Hippocampal formation (tissue), 2 donors: ENCODE measurements at regions not wholly inside any gene's neighbourhood (a gene's known extent, or its start where the extent isn't known, plus 50 kb on each side); places are given as distances from the start of the nearest gene placed in this dataset.
"Not testable (repeated sequence)": the region's sequence is repeated elsewhere in the genome, so short reads cannot be mapped to it uniquely, and the experiment has no call there.

ENCODE experiments used
- DNase-seq, 2 donors: peaks; one replicate each; lab custom pipeline; 2025; lab: John Stamatoyannopoulos, UW

DNA sequence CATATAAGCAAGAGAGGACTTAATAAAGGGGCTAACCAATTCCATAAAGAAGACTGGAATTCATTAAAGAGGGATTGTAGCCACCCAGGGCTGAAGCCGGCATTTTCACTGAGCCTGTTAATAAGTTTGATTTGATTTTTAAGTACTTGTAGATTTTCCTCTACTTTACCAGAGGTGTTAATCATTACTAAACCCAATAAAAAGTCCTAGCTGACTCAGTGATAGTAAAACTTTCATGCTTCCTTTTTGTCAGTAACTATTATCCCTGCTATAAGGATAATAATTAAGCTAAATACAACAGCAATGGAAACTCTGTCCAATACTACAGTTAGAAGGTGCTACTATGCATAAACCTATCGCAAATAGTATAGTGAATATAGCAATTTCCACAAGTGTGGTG, 260.2 kb downstream of the CEMIP2 start:
- not testable (repeated sequence) for DNase-seq

DNA sequence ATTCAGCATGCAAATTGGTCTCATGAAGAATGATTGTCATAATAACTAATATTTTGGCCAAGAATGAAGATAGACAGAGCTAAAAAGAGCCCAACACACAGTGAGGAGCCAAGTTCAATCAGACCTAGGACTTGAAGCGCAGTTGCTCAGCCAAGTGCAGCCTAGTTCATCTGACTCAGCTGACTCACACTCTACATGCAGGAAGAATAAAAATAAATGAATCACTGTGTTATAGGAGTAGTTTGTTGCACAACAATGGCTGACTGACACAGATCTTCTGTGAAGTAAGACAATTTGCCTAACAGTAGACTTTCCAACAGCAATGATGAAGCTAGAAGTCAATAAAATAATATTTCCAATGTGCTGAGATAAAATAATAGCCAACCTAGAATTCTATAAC, 261.5 kb downstream of the CEMIP2 start:
- no peak for DNase-seq

DNA sequence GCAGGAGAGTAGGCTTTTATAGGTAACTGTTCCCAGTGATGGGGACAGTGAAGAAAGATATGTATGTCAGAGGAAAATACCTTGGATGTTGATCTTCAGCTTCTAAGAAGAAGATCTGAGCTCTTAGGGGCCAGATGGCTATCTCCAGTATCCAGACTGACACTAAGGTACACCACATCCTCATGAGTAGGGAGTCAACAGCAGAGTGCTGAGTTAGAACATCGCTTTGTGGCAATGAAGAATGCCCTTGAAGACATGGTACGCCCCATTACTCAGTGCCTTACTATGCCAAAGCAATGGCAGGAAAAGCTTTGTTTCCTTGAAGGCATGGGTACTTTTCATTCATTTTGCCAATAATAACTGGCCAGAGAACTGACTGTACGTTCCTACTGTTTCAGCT, 263.7 kb downstream of the CEMIP2 start:
- DNase-seq, result no peak

GRCh38 chr9:71498691-71499090, 269.6 kb downstream of the CEMIP2 start:
- no peak for DNase-seq

GRCh38 chr9:71490810-71491209, 277.5 kb downstream of the CEMIP2 start:
- no peak for DNase-seq

DNA sequence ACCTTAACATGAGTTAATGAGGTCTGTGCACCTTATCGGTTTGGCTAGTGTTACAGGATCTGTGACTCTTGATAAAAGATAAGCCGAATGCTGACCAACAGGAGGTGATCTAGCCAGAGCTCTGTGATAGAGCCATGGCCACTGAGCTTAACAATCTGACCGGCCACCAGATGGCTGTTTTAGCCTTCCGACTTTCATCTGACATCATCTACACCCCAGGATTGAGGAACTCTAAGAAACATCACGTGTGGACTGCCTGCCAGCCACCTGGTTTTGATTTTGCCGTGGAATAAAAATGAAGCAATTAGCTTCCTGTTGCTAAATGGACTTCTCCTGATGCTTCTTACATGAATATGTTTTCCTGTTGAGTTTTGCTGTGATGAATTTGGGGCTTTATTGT, 281.3 kb downstream of the CEMIP2 start:
- DNase-seq, result no peak

DNA sequence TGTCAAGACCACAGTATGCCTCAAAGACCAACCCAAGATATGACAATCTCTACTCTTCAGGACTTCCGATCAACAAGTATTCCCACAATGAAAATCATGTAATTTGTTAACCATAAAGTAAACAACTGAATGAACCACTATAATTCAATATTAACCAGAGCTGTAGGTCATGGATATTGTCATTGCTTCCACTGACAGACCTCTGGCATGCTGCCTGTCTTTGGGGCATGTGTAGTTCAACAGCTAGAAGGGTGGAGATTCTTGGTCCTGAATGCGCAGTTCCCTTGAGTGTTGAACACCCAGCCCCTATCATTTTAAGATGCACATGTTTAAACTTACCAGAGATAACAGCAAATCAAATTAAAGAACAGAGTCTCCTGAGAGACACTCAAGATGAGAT, 283.0 kb downstream of the CEMIP2 start:
- no peak for DNase-seq

GRCh38 chr9:71483436-71483835, 284.9 kb downstream of the CEMIP2 start:
- DNase-seq, result peak in 1 of 2 donors; percentile 1

DNA sequence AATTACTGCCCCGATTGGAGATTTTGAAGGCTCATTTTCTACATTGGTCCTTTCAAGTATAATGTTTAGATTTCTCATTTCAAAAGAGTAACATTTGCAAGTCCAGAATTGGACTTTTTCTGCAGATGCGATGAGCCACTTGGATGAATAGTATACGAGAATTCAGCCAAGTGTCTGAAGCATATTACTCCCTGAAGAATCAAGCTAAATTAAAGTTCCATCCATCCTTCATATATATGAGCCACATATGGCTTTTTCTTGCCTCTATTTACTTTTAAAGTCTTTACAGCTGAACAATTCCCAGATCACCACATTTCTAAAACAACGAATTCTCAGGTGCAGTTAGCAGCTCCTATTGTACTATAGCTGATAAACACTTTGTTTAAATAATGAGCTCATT, 288.7 kb downstream of the CEMIP2 start:
- DNase-seq, result no peak

GRCh38 chr9:71472400-71472799, 295.9 kb downstream of the CEMIP2 start:
- DNase-seq, result no peak

- no peak for DNase-seq
Measured at GRCh38 chr9:71465392-71465791, 302.9 kb downstream of the CEMIP2 start.

DNA sequence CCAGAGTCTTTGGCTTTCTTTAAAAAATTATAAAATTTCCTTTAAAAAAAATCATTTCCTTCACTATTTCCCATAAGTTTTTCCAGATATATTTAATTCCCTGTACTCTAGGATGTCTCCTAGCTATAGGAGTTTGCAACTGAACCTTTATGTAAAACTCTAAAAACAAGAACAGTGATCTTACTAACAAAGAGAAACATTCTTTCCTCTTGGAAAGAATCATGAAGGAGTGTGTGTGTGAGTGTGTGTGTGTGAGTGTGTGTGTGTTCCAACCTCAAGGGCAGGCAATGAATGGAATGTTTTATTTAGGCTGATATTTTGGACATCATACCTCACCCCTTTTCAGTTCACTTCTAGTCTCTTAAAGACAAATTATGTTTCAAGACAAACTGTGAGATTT, 309.2 kb downstream of the CEMIP2 start:
- no peak for DNase-seq

DNA sequence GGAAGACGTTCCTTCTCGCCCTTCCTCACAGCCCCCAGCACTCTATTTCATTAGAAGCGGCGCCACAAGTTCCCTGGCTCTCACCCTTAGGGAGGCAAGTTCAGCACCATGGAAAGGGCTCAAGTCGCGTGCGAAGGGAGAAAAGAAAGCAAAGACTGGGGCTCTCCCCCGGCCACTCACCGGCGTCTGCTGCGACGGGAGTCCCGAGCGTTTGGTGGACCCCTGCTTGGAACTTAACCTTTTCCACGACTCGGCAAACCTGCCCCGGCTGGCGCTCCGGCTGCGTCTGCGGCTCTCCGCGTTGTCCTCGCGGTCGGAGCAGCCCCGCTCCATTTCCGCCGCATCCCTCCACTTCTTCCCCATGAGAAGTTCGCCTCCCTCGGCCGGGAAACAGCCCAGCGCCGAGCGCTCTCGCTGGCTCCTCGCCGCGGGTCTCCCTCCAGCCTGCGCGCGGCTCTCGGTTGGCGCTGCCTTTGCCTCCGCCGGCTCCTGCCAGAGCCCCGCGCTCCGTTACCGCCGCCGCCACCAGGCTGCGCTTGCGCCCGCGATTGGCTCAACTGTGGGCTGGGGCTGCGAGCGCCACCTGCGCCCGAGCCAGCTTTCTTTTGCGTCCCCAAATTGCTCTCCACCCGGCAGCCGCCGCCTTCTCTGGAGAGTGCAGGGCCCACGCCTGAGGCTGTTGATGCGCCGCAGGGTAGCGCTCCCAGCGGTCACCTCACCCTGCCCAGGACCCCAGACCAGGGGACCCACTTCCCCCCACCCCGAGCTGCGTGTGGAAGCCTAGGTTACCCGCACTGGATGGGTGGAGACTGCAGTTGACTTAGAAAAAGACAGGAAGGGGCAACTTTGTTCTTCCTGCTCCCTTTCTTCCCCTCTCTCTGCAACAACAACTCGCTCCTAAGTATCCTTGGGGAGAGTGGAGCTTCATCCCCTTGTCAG, 321.6 kb downstream of the CEMIP2 start:
- DNase-seq, result peak in 1 of 2 donors; percentile 13

DNA sequence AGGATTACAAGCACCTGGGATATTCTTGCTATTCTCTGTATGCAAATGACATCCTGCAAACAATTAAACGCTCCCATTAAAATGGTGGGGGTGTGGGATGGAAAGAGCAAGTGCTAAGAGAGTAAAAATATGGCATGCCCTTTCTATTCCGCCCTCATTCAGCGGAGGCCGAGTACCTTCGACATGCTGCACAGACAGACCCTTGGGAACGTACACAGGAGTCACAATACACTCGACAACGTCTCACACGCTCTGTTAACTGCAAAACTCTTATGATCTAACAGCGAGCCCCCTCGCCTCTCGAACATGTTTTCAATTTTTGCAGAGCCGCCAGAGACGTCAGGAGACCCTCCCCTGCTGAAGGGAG, 322.2 kb downstream of the CEMIP2 start:
- DNase-seq, result no peak

DNA sequence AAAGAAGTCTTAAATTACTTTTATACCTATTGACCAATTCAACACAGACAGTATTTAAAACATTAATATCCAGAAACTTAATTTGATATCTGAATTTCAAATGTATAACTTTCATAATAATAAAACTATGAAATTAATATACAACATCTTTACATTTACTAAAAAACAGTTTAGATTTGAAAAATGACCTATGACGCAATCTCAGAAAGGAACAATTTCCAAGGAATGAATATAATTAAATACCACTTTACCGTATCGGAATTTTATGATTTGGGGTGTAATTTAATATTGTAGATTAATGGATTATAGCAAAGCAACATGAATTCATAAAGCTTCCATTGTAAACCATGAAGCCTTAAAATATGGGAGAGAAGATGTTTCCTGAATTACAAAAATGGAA, 321.5 kb upstream of the TRPM3 start:
- DNase-seq, result no peak

GRCh38 chr9:71441266-71441665, 319.8 kb upstream of the TRPM3 start:
- DNase-seq, result no peak

DNA sequence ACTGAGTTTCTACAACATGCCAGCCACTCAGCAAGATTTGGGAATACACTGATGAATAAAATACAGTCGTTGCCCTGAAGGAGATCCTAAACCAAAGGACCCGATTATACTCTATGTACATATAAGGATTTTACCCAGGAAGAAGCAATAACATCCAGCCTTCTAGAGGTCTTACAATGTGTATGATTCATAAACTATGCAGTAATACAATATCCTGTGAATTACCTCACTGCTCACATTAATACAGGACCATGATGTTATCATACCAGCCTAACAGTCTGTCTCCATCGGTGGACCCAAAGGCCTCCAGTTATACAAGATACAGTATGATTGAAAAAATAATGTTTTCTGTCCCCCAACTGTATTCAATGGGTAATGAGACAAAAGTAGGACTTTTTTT, 310.5 kb upstream of the TRPM3 start:
- no peak for DNase-seq

GRCh38 chr9:71407341-71407740, 285.9 kb upstream of the TRPM3 start:
- not testable (repeated sequence) for DNase-seq

GRCh38 chr9:71403106-71403505, 281.7 kb upstream of the TRPM3 start:
- DNase-seq, result no peak

- DNase-seq, result no peak
Measured at GRCh38 chr9:71393005-71393404, 271.6 kb upstream of the TRPM3 start.

GRCh38 chr9:71384343-71384742, 262.9 kb upstream of the TRPM3 start:
- DNase-seq, result no peak

DNA sequence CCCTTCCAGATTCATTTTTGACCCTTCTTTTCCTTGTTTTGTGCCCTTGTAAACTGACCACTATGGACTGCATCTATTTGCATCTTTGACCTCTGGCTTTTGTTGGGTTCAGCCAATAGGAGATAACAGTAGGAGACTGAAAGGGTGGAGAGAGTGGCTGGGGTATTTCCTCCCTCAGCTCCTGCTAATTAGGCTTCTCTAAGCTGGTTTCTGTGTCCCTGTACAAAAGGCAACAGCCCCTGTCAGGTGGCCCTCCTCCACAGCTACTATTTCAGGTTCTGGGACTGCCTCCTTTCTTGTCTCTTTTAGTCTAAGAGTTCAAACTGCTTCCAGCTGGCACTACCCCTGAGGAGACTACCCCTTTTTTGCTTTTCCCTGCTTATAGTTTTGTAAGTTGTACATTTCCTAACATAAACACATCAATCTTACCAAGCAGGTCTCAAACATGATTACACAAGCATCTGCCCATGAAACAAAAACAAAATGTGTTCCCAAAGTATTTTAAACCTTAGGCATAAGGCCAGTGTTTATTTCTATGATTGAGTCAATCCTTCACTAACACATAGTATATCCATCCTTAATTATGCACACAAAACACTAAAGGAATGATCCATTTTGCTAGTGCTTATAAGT, 262.0 kb upstream of the TRPM3 start:
- no peak for DNase-seq

DNA sequence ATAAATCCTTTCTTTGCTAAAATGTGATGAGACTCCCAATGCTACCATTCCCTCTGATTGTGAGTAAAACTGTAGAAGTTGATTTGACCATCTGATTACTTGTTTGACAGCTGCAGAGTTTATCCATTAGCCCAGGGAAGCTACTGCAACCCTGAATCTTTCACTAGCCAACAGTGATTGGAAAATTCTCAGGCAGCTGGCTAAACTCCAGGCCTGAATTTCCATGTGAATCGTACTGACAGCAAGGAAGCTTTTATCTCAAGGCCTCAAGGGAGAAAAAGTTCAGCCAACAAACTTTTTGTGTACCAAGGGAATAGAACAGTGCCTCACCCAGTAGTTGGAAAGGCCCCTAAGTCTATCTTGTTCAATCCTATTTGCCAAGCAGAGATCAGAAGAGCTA, 246.7 kb upstream of the TRPM3 start:
- DNase-seq, result no peak
